DND-41 (cell line): ENCODE measurements at regions not wholly inside any gene's neighbourhood (a gene's known extent, or its start where the extent isn't known, plus 50 kb on each side); places are given as distances from the start of the nearest gene placed in this dataset.

Source experiments
- ATAC-seq: fragments of 200-7000 bp; cut with Tn5 transposase; 3 replicates; pipeline ENCODE4 v1.9.1; 2021; ENCODE audit warnings: low read depth; ENCODE audit not compliant: insufficient read depth
- DNase-seq: peaks from one replicate; pipeline ENCODE4 v3.0.0-alpha.2; 2020
- H2AFZ ChIP-seq: 2 replicates; pipeline ENCODE4 v1.6.0; 2012; ENCODE audit warnings: low read depth, low read length
- H3K27ac ChIP-seq: 2 replicates; pipeline ENCODE4 v1.5.1; 2012; ENCODE audit warnings: low read length, inconsistent platforms
- H3K27me3 ChIP-seq: fragments of 200-600 bp; sonication (generic); 2 replicates; pipeline ENCODE4 v1.6.0; 2012; ENCODE audit warnings: low read length, mild to moderate bottlenecking, inconsistent platforms; ENCODE audit not compliant: insufficient read depth, poor library complexity
- H3K36me3 ChIP-seq: 2 replicates; pipeline ENCODE4 v1.5.1; 2012; ENCODE audit warnings: low read length, inconsistent platforms; ENCODE audit not compliant: insufficient read depth
- H3K4me1 ChIP-seq: 2 replicates; pipeline ENCODE4 v1.5.1; 2012; ENCODE audit warnings: mild to moderate bottlenecking, low read length; ENCODE audit not compliant: insufficient read depth
- H3K4me2 ChIP-seq: 2 replicates; pipeline ENCODE4 v1.6.0; 2012; ENCODE audit warnings: mild to moderate bottlenecking, moderate library complexity, low read length, inconsistent platforms; ENCODE audit not compliant: insufficient read depth
- H3K4me3 ChIP-seq, 2 experiments: fragments of 200-600 bp in 1 of 2; shearing (Covaris generic) in 1 of 2; 2 replicates each; pipeline ENCODE4 v1.5.1; 2012 to 2016; ENCODE audit warnings: inconsistent platforms in 2 of 2, low read length in 2 of 2, mild to moderate bottlenecking in 2 of 2, low read depth in 1 of 2, moderate library complexity in 1 of 2
- H3K79me2 ChIP-seq: 2 replicates; pipeline ENCODE4 v1.6.0; 2012; ENCODE audit warnings: low read length, inconsistent platforms; ENCODE audit not compliant: insufficient read depth
- H3K9ac ChIP-seq: 2 replicates; pipeline ENCODE4 v1.6.0; 2012; ENCODE audit warnings: low read depth, mild to moderate bottlenecking, inconsistent platforms, low read length, moderate library complexity
- H3K9me3 ChIP-seq: 2 replicates; pipeline ENCODE4 v1.5.1; 2012; ENCODE audit warnings: low read length, moderate library complexity, mild to moderate bottlenecking, inconsistent platforms; ENCODE audit not compliant: insufficient read depth, severe bottlenecking
- H4K20me1 ChIP-seq: 2 replicates; pipeline ENCODE4 v1.6.0; 2012; ENCODE audit warnings: low read length; ENCODE audit not compliant: insufficient read depth
- EZH2 ChIP-seq: IDR thresholded peaks from 3 replicates; pipeline ENCODE4 v1.6.1; 2012; ENCODE audit warnings: borderline replicate concordance, low read depth, mild to moderate bottlenecking, moderate library complexity, low read length, inconsistent platforms; ENCODE audit not compliant: severe bottlenecking
- TF ChIP-seq, protein P1 (sequence below): IDR thresholded peaks from 2 replicates; pipeline ENCODE4 v1.5.1; 2012; ENCODE audit warnings: borderline replicate concordance, low read length, moderate library complexity, mild to moderate bottlenecking; ENCODE audit not compliant: poor library complexity, severe bottlenecking; ENCODE audit errors: extremely low read depth

DNA sequence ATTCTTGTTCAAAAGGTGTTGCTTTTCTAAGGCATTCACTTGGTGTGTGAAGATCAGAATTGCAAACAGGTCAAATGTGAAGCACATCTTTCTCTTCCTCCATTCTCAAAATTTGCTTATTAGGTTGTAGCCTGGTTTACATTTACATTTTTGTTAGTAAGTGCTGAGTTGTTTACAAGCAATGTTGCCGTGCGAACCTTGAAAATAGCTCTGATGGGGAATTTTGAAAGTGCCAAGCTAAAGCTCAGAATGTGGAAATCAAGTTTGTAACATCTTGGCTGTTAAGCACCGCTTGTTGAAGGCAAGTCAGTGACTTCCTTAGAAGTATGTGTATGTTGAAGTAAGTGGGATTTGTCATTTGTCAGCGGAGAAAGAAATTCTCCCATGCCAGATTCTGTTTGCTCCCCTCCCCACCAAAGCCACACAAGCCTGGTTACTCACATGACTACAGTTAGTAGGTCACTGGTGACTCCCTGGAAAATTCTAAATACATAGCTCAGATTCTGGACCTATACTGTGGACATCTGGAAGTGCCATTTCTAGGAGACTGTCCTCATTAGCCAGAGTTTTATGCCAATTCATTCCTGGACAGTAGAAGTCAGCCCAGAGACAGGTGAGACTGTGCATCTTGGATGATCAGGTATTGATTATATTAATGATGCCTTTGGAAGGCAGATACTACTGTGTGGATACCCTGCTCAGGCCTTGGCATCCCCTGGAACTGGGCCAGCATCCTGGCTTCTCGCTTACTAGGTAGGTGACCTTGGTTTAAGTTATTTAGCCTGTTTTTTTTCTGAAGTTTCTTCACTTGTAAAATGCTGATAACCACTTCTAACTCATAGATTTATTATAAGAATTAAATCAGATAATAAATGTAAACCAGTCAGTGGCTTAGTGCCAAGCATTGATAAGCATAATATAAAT lies 390.6 kb upstream of the SEMA6D start:
- no peaks in the 10 kb centered on the region for H3K27me3 ChIP-seq
- TF ChIP-seq EZH2, result no peak
- TF ChIP-seq, protein P1, sequence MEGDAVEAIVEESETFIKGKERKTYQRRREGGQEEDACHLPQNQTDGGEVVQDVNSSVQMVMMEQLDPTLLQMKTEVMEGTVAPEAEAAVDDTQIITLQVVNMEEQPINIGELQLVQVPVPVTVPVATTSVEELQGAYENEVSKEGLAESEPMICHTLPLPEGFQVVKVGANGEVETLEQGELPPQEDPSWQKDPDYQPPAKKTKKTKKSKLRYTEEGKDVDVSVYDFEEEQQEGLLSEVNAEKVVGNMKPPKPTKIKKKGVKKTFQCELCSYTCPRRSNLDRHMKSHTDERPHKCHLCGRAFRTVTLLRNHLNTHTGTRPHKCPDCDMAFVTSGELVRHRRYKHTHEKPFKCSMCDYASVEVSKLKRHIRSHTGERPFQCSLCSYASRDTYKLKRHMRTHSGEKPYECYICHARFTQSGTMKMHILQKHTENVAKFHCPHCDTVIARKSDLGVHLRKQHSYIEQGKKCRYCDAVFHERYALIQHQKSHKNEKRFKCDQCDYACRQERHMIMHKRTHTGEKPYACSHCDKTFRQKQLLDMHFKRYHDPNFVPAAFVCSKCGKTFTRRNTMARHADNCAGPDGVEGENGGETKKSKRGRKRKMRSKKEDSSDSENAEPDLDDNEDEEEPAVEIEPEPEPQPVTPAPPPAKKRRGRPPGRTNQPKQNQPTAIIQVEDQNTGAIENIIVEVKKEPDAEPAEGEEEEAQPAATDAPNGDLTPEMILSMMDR, result no peak
- H4K20me1 ChIP-seq, result no peaks in the 10 kb centered on the region
- no peaks in the 10 kb centered on the region for H3K79me2 ChIP-seq
- H3K4me3 ChIP-seq, result no peak overlapping the region
- no peaks in the 10 kb centered on the region for H3K36me3 ChIP-seq
- H3K27ac ChIP-seq, result no peak overlapping the region
- no peak overlapping the region for H2AFZ ChIP-seq
- H3K4me1 ChIP-seq, result no peaks in the 10 kb centered on the region
- H3K4me2 ChIP-seq, result no peak overlapping the region
- ATAC-seq, result no peak
- DNase-seq, result no peak
- H3K9ac ChIP-seq, result no peak overlapping the region
- H3K9me3 ChIP-seq, result no peaks in the 10 kb centered on the region

DNA sequence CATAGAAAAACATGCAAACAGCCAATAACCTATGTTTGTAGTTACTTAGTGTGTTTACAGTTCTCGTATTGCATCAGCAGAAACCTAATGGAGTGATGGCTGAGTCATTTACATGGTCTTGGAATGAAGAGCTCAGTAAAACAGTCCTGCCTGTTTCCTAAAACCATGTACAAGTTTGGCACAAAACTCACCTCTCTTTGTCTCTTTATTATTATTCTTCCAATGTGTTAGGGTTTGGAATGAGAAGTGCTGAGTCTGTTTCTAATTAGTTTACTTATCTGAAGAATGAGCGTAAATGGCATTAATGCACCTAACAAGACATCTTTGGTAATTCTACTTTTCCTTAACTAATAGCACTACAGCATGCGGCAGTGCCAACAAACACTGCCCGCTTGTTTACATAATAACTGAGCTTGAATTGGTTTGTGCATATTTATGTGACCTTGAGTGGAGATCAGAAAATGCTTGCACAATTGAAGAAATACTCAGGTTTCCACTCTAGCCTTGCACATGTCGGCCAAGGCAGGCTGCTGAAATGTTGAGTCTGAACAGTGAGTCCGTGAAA lies 385.4 kb upstream of the SEMA6D start:
- ATAC-seq, result no peak
- H3K4me3 ChIP-seq, result no peak overlapping the region
- no peaks in the 10 kb centered on the region for H4K20me1 ChIP-seq
- H3K79me2 ChIP-seq, result no peaks in the 10 kb centered on the region
- no peak overlapping the region for H3K4me2 ChIP-seq
- H2AFZ ChIP-seq, result no peak overlapping the region
- H3K9me3 ChIP-seq, result no peaks in the 10 kb centered on the region
- H3K9ac ChIP-seq, result no peak overlapping the region
- H3K4me1 ChIP-seq, result no peaks in the 10 kb centered on the region
- H3K27ac ChIP-seq, result no peak overlapping the region
- no peak for DNase-seq
- H3K36me3 ChIP-seq, result no peaks in the 10 kb centered on the region
- H3K27me3 ChIP-seq, result no peaks in the 10 kb centered on the region
- TF ChIP-seq EZH2, result no peak
- TF ChIP-seq, protein P1, result no peak

DNA sequence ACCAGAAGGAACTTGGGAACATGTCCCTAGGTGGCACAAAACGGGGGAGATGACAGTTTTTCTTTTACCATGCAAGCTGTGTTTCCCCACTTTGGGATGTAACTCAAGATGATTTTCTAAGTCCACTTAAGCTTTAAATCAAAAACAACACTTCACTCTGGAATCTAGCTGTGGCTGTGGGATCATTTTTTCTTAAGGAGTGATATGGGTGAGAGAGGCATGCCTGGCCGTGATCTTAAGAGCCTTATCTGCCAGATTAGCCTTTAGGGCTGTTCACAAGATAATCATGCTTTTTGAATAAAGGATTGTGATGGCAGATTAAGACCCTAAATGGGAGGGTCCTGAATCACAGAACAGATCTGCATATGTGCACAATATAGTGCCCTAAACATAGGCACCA lies 384.8 kb upstream of the SEMA6D start:
- TF ChIP-seq, protein P1, result no peak
- no peak for TF ChIP-seq EZH2
- no peak overlapping the region for H3K4me3 ChIP-seq
- H3K9me3 ChIP-seq, result no peaks in the 10 kb centered on the region
- no peak overlapping the region for H3K4me2 ChIP-seq
- no peak overlapping the region for H2AFZ ChIP-seq
- no peak for DNase-seq
- no peak overlapping the region for H3K9ac ChIP-seq
- no peaks in the 10 kb centered on the region for H4K20me1 ChIP-seq
- H3K79me2 ChIP-seq, result no peaks in the 10 kb centered on the region
- no peaks in the 10 kb centered on the region for H3K36me3 ChIP-seq
- no peaks in the 10 kb centered on the region for H3K27me3 ChIP-seq
- H3K4me1 ChIP-seq, result no peaks in the 10 kb centered on the region
- no peak overlapping the region for H3K27ac ChIP-seq
- no peak for ATAC-seq
